ENCODE measurements at regions not wholly inside any gene's neighbourhood (a gene's known extent, or its start where the extent isn't known, plus 50 kb on each side); places are given as distances from the start of the nearest gene placed in this dataset.

DNA sequence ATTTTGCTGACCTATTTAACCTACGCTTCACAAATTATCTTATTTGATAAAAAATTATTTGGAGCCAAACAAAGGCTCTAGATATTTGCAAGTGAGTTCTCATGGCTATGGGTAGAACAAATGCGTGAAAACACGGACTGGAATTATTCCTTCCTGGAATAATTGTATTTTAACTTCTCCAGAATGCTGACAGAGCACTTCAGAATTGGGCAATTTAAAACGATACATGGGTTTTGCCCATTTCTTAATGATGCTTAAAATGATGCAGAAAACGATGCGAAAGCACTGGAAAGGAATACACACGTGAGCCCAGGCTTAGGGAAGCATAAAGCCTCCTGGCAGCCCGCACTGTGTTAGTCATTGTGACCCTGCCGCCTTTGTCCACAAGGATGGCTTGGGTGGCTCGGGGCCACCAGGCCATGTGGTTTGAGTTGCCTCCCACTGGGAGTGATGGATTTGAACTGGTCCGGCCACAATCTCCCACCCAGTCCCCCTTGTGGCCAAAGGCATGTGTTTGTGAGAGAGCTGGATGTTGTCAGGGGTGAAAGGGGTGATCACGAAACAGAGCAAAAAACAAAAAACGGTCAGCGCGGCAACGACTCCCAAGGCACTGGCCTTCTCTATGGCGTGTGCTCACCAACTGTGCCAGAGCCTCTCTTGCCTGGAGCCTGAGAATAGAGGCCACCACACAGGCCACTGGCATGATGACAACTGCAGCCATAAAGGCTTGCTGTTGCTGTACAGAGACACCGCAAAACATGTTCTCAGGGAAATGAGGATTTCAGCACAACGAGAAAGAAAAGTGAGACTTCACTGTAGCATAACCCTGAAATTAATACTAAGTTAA is 234.2 kb upstream of the ADAMTS16 start:
- DNase-seq: no peak

DNA sequence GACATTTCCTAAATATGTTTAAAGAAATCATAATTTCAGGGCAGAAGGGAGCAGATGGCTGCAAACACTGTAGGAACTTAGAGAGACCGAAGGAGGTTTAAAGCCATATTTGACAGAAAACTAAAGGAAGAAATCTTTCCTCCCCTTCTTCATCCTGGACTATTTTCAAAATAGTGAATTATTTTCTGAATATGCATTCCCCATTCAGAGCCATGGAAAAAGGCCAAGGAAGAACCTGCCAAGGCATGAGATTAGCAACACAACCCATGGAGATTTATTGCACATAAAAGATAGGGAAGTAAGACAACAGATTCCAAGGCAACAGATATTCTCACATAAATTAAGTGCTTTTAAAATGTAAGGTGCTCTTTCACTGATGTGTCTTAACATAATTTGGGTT is 233.3 kb upstream of the ADAMTS16 start:
- no peak for DNase-seq

DNA sequence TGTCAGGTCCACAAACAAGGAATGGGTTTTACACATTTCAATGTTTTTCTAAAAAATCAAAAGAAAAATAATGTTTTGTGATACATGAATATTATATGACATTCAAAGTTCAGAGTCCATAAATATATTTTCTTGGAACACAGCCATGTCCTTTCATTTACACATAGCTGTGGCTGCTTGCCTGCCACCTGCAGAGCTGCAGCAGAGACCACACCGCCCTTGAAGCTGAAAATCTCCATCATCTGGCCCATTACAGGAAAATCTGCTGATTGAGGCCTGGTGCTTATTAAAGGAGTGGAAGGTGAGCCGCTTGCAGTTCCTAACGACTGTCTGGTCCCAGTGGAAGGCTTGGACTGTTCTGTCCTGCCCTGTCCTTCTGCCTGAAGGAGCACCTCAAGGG is 232.6 kb upstream of the ADAMTS16 start:
- no peak for DNase-seq

DNA sequence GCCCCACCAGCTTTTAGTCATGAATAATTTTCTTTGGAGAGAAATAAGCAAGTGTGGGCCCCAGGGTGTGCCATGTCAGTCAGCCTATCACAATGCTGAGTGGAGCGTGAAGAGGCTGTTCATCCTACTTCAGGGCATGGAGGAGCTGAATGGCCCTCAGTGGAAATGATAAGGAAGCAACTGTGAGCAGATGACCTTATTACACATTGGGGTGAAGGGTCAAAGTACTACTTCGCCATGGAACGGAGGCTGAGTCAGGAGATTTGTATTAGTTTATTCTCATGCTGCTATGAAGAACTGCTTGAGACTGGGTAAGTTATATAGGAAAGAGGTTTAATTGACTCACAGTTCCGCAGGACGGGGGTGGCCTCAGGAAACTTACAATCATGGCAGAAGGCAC is 231.0 kb upstream of the ADAMTS16 start:
- DNase-seq: no peak

DNA sequence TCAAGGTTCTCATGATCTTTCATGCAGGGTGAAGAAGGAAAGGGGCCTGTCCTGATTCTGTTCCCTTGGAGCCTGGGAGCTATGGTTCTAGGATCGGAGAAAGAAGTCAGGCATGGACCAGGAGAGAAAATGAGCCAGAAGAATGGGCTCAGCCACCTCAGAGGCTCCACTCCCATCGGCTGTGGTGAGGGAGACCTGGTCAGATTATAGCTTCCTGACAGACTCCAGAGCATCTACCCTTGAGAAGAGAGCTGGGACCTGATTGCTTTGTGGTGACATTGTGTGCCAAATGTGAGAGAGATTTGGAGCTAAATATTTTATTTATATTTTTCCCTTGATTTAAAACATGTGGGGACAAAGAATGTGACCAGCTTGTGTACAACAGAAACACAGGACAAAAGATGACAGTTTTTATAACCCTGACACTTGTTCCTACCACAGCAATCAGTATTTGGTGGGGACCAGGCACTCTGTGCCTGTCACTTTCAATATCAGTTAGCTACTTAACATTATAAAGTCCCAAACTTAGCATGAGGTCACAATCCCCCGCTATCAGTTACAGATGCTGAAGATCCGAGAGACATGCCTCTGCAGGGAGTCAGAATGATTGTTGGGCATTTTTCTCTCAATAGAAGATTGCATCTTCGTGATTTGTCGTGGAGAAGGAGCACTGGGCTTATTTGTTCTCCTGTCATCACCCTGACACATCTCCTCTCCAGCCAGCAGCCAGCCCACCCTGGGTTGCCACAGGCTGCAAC is 228.3 kb upstream of the ADAMTS16 start:
- no peak for DNase-seq

DNA sequence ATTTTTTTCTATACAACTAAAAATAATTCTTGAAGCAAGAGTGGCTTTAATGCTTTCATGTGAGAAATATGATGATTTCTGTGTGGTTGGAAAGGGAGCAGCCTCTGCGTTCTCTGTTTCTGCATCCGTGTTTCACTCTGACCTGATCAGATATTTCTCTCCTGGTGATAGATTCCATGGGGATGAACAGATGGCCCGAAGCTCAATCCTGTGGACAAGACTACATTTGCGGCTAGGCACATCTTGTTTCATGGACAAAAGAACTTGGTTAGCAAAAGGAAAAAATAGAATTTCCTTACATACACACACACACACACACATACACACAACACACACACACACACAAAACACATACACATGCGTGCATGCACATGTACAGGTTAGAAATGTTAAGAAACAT is 218.2 kb upstream of the ADAMTS16 start:
- no peak for DNase-seq

DNA sequence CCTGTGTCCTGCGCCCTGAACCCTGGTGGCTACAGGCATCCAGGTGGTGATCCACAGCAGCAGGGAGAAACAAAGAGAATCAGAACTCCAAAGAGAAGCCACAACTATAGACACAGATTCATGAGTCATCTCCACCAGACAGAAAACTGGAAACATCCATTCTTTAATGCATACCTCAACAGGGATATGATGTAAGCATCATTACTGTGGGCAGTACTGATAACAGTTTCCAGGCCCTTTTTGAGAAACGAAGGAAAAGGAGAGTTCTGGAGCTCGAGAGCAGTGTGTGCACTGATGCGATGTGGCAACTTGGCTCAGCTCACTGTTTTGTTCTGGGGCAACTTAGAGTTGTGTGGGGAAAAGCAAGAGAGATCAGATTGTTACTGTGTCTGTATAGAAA is 215.6 kb upstream of the ADAMTS16 start:
- DNase-seq: no peak

DNA sequence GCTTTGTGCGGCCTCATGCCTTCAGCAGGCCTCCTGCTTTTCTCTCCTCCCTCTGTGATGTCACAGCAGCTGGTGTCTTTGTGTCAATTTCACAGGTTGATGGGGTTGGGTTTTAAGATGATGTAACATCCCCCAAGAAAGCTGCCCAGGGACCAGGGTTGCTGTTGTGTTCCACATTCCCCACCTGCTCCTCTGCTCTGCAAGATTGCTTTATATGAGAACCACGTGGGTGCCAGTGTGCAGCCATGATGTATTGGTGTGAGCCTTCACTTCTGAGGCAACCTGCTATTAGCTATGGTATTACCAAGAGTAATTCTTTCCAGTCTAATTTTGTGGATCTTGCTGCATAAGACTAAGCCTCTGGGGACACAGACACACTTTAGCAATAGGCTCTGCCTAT is 213.0 kb upstream of the ADAMTS16 start:
- no peak for DNase-seq

DNA sequence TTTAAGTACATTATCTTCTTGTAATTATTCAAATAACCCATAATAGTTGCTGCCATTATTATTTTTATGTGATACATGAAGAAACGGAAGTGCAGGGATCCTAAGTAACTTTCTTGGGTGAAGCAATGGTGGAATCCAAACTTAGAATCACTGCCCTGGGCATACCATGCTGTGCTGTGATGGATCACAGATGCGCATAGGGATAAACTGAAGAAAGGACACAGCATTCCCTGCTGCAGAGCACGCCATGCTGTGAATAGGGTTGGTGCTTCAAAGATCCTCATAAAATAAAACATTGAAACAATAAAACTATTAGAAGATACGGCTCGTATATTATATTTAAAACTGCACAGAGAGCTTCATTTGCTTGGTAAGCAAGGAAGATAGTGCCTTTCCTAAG is 211.7 kb upstream of the ADAMTS16 start:
- DNase-seq: no peak

DNA sequence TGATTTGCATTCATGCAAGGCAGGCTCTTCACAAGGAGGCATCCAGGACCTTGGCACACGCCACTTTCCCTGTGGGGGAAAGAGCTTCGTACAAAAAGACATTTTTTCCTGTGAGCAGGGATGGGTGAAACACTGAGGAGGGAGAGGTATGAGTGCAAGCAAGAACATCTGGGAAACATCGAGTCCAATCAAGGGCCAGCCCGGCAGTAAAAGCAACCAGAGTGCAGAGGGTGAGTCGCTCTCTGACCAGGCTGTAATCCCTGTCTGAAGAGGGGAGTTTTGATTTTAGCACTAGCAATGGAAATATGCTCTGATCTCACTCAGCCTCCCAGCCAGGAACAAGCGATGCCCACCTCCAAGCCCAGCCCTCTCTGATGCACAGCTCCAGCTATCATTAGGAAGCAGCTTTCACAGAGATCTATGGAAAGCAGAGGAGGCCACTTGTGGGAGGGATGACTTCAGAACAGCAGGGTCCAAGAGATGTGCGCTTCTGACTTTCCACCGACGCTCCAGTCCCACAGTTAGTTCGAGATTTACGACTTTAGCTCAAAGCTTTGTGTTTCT is 211.0 kb upstream of the ADAMTS16 start:
- no peak for DNase-seq

DNA sequence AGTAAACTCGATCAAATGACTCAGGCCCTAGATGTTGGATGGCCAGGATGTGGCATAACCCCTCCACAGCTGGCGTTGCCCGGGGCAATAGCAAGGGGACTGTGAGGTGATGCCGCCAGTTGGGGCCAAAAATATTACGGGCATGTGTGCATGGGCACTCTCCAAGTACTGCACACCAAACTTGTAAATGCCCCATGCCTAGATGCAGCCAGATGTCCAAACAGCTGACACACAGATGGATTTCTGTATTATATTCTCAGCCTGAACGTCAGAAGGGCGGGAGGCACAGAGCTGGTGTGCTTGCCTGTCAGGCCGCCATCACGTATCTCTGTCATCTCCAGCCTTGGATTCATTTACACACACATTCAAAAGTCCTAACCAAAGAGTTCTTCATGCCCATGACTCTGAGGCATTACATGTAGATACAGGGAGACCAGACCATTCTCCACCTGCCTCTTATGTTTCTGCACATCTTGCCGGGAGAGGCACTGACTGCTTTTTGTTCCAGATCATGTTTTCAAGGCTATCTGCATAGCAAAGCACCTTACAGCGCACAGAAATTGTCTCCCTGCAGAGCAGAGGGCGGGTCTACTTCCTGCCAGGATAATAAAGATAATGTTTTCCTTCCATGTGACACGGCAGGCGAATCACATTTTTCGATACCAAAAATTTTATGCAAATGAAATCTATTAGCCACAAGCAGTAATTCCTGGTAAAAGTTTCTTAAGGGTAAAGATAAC is 200.9 kb upstream of the ADAMTS16 start:
- DNase-seq: no peak

DNA sequence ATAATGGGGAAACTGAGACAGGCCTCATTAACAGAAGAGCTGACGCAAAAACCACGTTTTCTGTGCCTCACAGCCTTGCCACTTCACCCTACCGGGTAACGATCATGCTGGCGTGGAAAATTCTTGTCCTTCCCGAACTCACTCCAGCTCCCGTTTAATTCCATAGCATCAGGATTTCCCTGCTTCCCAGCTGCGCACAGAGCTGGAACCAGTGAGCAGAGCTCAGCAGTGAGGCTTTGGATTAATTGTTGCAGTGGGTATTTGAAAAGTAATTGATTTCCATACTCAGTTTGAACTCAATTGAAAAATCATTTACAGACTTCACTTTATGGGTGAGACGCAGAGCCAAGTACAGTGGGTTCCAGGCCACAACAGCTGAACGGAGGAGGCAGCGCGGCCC is 199.0 kb upstream of the ADAMTS16 start:
- DNase-seq: no peak

DNA sequence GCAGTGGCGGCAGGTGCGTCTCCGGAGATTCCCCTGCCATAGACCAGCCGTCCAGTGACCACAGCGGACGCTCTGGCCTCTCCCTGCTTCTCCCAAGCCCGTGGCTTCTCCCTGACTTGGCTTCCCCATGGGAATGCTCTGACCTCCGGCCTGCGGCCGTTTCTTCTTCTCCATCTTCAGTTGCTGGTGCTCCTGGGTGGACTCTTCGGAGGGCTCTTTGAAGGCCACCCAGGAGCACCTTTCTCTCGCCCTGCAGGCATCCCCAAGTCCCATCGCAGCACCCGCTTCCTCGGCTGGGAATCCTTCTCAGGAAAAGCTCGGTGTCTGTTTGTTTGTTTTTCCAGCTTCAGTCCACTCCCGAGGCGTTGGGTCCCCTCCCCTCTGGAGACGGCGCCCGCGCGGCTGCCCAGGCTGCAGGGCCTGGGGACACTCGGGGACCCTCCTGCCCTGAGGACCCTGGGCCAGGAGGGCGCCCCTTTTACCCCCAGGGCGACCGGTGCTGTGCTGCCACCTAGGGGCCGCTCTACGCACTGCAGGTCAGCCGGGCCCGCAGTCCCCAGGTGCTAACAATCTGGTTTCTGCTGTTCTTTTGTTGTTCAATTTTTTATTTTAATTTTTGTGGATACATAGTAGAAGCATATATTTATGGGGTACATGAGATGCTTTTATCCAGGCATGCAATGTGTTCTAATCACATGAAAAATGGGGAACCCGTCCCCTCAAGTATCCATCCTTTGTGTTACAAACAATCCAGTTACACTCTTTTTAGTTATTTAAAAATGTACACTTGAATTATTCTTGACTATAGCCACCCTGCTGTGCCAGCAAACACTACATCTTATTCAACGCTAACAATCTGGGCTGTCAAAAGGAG is 197.9 kb upstream of the ADAMTS16 start:
- DNase-seq: no peak

DNA sequence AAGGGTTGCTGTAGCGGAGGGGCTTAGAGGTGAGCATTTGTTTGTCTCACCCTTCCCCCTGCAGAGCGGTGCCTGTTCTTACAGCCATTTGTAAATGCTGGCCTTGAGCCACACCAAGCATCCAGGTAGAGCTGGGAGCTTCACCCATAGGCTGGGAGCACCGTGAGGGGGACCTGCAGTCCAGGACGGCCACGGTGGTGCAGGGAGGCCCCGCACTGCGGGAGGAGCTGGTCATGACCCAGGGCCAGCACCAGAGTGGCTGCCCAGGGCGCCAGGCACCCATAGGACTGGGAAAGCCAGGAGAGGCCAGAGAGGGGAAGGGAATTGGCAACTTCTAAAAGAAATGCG is 197.3 kb upstream of the ADAMTS16 start:
- DNase-seq: no peak

DNA sequence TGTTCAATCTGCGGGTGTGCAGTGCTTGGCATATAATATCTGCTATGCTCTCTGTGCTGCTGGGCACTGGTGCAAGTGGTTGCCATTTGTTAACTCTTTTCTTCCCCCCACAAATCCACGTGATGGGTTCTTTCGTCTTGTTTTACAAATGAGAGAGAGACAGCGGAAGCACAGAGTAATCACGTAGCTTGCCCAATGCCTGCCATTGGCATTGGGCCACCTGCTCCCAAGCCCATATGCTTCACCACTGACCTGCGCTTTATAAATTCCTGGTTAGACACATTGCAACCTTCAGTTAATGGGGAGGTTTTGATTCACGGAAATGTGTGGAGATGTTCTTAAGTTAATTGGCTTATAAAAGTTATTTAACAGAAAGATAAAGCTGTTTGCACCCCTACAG is 194.8 kb upstream of the ADAMTS16 start:
- no peak for DNase-seq

DNA sequence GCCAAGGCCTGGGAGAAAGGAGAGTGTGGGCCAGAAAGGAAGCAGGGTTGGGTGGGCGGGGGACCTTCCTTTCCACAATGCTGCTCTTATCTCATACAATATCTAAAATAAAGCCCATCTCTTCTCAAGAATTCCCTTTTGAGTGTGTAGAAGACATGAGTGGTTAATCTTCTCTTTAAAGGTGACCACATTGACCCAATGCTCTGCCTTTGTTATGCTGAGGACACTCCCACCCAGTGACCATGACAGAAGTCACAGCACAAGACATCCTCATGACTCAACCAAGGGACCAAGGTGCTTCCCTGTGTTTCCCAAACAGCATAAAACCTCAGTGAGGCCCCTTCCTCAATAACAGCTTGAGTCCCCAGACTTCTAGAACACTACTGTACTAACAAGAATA is 193.0 kb upstream of the ADAMTS16 start:
- no peak for DNase-seq

DNA sequence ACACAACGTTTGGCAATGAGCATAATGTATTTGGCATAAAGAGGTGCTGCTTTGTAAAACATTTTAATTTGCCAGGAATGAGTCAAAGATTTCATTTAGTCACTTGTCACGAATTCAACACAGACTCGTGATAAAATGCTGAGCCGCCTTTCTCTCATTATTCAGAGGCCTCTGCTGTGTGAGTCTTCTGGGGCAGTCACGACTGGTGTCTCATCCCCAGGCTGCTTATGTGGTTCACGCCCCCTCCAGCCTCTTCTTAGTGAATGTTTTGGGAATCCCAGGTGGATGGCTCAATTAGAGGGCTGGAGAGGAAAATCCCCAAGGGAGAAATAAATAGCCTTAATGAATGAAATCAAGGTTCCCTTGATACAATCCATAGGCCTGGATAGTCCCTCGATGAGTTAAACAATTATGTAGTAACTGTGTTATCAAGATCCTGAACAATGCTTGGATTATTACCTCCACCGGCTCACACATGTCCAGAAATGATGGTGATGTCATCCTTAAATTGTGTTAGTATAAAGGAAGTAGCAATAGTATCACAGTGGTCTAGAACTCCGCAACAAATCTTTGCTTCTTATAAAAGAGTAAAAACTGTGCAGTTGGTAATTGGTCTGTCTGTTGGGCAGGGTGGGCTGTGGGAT is 192.1 kb upstream of the ADAMTS16 start:
- no peak for DNase-seq

DNA sequence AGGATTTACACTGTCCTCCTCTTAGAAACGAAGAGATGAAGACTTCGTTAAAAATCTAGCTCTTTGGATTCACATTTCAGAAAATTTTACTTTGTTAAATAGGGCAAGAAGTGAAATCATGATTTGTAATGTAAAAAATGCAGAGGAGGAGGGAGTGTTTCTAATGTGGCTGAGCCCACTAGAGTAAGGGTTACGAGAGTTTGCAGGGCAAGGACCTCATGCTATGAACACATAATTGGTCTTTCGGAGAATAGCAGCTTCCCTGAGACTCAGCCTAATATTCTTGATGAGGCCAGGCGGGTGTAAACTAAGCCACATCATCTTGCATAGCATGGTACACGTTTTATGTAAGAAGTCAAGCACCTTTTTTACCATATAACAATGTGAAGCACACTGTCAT is 191.0 kb upstream of the ADAMTS16 start:
- no peak for DNase-seq

DNA sequence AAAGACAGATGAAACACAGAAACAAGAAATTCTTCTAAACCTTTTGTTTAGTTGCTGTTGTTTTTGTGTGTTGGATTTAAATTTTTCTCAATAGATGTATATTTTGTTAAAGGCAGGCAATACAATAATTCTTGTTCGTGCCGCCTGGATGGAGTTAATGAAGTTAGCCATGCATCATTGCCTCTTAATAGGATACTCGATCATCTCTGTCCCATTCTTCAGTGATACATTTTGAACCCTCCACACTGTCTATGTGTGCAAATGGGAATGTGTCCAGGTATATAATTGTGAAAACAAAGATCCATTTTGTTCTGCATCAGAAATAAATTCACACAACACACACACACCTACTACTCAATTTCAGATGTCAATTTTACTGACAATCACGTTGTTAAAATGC is 186.6 kb upstream of the ADAMTS16 start:
- DNase-seq: no peak

DNA sequence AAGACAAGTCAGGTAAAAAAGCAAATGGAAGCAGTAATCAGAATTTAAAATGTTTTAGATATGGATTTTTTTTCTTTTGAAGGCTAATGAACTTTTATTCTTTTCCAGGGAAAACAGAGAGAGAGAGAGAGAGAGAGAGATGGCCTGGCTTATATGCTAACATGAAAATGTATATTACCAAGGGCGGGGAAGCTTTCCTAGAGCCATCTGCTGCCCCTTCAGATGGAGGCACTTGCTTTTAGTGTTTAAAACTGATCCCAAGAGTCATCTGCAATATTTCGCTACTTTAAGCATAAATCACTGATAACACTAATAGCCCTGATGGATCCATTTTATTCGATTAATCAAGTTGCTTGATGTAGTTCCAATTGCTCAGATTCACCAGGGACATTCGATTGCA is 186.1 kb upstream of the ADAMTS16 start:
- DNase-seq: no peak

DNA sequence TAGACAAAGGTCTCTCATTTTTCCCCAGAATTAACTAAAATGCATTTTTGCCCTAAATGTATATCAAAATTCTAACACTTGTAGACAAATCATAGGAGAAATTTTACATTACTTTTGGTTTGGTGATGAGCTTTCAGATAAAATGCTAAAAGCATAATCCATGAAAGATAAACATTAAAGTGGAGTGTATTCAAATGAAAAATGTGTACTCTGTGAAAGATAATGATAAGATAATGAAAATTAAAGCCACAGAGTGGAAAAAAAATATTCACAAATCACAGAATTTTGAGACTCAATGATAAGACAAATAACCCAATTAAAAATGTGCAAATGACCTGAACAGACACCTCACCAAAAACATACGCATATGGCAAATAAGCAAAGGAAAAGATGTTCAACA is 176.9 kb upstream of the ADAMTS16 start:
- no peak for DNase-seq

DNA sequence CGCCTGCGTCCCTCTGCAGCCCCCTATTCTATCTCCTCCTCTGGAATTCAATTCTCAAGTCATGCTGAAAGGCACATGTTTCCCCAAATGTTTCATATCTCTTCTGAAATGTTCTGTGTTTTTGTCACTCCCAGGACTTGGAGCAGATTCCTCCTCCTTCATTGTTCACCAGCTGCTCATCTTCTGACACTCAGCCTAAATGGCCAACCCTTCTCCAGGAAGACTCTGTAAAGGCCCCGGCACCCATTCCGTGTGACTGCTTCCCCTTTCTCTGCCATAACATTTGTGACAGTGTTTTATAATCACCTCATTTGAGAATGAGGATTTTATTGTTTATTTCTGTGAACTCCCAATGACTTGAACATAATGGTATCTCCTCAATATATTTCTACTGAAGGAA is 170.8 kb upstream of the ADAMTS16 start:
- DNase-seq: no peak

Measured in fibroblast of skin of back (primary cell).